ENCODE measurements at regions not wholly inside any gene's neighbourhood (a gene's known extent, or its start where the extent isn't known, plus 50 kb on each side); places are given as distances from the start of the nearest gene placed in this dataset.

DNA sequence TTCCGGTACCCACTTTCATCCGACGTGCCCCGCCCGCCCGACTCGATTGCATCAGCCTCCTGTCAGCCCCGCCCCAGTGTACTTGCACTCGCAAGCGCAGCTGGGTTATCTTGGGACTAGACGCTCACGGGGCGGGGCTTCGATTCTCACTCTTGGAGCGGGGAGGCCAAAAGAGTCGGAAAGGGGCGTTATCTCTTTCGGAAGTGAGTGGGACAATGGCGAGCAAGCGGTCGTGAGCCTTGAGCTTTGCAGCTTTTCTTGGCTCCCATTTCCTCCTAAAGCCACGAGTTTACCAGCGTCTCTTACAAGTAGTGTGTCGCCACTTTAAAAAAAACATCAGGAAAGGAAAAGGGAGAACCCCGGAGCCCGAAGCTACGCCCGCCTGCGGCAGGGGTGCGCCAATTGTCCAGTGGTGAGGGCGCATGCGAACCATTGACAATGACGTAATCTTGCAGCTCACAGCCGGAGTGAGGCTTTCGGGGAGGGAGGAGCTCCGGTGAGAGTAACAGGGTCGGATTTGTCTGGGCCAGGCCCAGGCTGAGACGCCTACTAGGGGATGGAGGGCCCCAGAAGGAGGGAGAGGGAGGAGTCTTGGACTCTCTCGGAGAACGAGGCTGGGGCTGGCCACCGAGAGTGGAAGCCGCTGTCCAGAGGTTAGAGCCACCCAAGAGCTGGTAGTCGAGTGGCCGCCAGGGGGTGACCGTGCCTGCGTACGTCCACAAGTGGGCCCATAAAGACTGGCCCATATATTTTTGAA is 109.5 kb downstream of the GNL3L start (continued):
- TF ChIP-seq, protein P1, sequence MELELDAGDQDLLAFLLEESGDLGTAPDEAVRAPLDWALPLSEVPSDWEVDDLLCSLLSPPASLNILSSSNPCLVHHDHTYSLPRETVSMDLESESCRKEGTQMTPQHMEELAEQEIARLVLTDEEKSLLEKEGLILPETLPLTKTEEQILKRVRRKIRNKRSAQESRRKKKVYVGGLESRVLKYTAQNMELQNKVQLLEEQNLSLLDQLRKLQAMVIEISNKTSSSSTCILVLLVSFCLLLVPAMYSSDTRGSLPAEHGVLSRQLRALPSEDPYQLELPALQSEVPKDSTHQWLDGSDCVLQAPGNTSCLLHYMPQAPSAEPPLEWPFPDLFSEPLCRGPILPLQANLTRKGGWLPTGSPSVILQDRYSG (CRISPR knock-in tag; IDR thresholded peaks at IDR 0.05), result no peak
- TF ChIP-seq, protein P2, sequence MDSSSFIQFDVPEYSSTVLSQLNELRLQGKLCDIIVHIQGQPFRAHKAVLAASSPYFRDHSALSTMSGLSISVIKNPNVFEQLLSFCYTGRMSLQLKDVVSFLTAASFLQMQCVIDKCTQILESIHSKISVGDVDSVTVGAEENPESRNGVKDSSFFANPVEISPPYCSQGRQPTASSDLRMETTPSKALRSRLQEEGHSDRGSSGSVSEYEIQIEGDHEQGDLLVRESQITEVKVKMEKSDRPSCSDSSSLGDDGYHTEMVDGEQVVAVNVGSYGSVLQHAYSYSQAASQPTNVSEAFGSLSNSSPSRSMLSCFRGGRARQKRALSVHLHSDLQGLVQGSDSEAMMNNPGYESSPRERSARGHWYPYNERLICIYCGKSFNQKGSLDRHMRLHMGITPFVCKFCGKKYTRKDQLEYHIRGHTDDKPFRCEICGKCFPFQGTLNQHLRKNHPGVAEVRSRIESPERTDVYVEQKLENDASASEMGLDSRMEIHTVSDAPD (CRISPR knock-in tag; IDR thresholded peaks at IDR 0.05), result no peak
- TF ChIP-seq KLF9 (CRISPR knock-in tag; IDR thresholded peaks at IDR 0.05; ENCODE audit: low read depth) (no peak), ZNF780A (CRISPR knock-in tag; IDR thresholded peaks at IDR 0.05) (no peak), EP300 (IDR thresholded peaks at IDR 0.05; ENCODE audit: low read depth in 2 of 2, low read length in 2 of 2) (no peak), EP300 (CRISPR knock-in tag; IDR thresholded peaks at IDR 0.05; ENCODE audit: borderline replicate concordance) (no peak), POLR2G (IDR thresholded peaks at IDR 0.05; ENCODE audit: low read depth, low read length) (peak; percentile 90), NPAS2 (CRISPR knock-in tag; IDR thresholded peaks at IDR 0.05; ENCODE audit: borderline replicate concordance) (no peak), ZNF850 (CRISPR knock-in tag; conservative IDR thresholded peaks at IDR 0.05) (no peak), ZBTB8A (CRISPR knock-in tag; IDR thresholded peaks at IDR 0.05; ENCODE audit: borderline replicate concordance, low read depth) (no peak), IKZF4 (CRISPR knock-in tag; IDR thresholded peaks at IDR 0.05; ENCODE audit: borderline replicate concordance, low read depth, not compliant biosample characterization) (no peak), RNF219 (CRISPR knock-in tag; IDR thresholded peaks at IDR 0.05) (no peak), NCOA1 (CRISPR knock-in tag; IDR thresholded peaks at IDR 0.05) (no peak), ZBTB10 (CRISPR knock-in tag; IDR thresholded peaks at IDR 0.05; ENCODE audit: borderline replicate concordance) (no peak), ZBTB37 (CRISPR knock-in tag; IDR thresholded peaks at IDR 0.05) (no peak), MED13 (CRISPR knock-in tag; IDR thresholded peaks at IDR 0.05) (no peak), KDM5A (IDR thresholded peaks at IDR 0.05; ENCODE audit: borderline replicate concordance, low read length) (no peak), NFIC (IDR thresholded peaks at IDR 0.05; ENCODE audit: low read length) (no peak)
- TF ChIP-seq, protein P3, sequence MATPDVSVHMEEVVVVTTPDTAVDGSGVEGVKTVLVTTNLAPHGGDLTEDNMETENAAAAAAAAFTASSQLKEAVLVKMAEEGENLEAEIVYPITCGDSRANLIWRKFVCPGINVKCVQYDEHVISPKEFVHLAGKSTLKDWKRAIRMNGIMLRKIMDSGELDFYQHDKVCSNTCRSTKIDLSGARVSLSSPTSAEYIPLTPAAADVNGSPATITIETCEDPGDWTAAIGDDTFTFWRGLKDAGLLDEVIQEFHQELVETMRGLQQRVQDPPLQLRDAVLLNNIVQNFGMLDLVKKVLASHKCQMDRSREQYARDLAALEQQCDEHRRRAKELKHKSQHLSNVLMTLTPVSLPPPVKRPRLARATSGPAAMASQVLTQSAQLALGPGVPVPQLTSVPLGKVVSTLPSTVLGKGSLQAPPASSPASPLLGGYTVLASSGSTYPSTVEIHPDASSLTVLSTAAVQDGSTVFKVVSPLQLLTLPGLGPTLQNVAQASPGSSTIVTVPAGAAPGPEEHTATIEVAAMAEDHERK (CRISPR knock-in tag; IDR thresholded peaks at IDR 0.05; ENCODE audit: low read depth), result no peak
